ENCODE measurements at regions not wholly inside any gene's neighbourhood (a gene's known extent, or its start where the extent isn't known, plus 50 kb on each side); places are given as distances from the start of the nearest gene placed in this dataset.

DNA sequence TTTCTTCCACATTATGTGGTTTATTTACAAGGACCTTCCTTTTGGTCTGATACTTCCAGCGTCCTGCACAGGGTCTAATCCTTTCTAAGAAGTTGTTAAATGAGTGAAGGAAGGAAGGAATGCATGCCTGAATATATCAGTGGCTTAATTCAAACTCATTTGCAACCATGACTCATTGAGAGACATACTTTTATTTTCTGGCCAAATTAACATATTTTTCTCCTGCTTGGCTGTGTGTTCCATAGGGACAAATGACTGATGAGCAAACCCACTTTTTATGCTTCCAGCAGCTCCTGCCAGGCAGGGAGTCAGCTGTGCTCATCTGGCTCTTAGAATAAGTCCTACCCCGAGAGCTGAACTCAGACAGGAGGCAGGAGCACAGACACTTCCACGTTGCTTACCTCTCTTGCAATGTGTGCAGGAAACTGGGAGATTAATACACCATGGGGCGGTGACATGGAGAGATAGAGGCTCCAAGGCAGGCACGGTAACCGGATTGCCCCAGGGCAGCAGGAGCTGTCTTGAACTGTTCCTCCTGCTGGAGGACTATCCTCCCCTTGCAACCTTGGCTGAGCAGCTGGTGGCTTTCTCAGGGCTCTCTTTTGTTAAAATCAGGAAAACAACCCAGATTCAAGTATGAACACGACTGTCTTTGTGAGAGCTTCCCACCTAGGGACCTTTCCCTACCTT, 667.5 kb upstream of the HS6ST1 start:
- TF ChIP-seq CTCF (IDR thresholded peaks at IDR 0.05): no peak
- TF ChIP-seq POLR2A (IDR thresholded peaks at IDR 0.05): no peak
- TF ChIP-seq EP300 (IDR thresholded peaks at IDR 0.05): no peak
- peak; percentile 57 for TF ChIP-seq POLR2AphosphoS5 (IDR thresholded peaks at IDR 0.05)

Measured in gastroesophageal sphincter (tissue), 3 donors.